ENCODE measurements at regions not wholly inside any gene's neighbourhood (a gene's known extent, or its start where the extent isn't known, plus 50 kb on each side); places are given as distances from the start of the nearest gene placed in this dataset.

DNA sequence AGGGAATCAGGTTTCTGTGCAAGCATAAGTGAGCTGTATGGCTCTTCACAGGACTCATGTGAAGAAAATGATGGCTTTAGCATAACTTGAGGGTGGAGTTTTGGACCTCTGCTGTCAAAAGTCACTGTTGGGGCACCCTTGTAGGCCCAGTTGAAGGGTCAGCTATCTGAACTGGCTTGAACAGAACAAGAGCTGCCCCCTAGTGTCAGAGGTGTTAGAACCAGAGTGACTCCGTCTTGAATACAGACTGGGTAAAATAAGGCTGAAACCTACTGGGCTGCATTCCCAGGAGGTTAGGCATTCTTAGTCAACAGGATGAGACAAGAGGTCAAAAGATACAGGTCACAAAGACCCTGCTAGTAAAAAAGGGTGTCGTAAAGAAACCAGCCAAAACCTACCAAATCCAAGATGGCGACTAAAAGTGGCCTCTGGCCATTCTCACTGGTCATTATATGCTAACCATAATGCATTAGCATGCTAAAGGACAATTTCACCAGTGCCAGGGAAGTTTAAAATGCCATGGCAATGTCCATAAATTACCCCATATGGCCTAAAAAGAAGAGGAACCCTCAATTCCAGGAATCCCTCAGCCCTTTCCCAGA, 484.0 kb upstream of the ERCC4 start:
- intact Hi-C loops (cut with DNase I; ENCODE audit: low total_unique reads), result no loop called here
- Histone ChIP-seq H3K27me3 (no peaks in the 10 kb centered on the region), H3K9me3 (no peaks in the 10 kb centered on the region), H3K27ac (no peak overlapping the region), H3K36me3 (no peaks in the 10 kb centered on the region), H3K4me1 (no peaks in the 10 kb centered on the region), H3K4me3 (no peak overlapping the region)
- TF ChIP-seq POLR2AphosphoS5 (IDR thresholded peaks at IDR 0.05) (no peak), CTCF (IDR thresholded peaks at IDR 0.05) (no peak), POLR2A (IDR thresholded peaks at IDR 0.05) (no peak)
- no peak for DNase-seq (ENCODE audit: low spot score in 2 of 2)

- TF ChIP-seq CTCF (IDR thresholded peaks at IDR 0.05) (no peak), POLR2AphosphoS5 (IDR thresholded peaks at IDR 0.05) (no peak), POLR2A (IDR thresholded peaks at IDR 0.05) (no peak)
- intact Hi-C loops (cut with DNase I; ENCODE audit: low total_unique reads), result no loop called here
- H3K27ac ChIP-seq, result no peak overlapping the region
- H3K9me3 ChIP-seq, result no peaks in the 10 kb centered on the region
- H3K36me3 ChIP-seq, result no peaks in the 10 kb centered on the region
- DNase-seq (ENCODE audit: low spot score in 2 of 2), result no peak
- H3K4me1 ChIP-seq, result no peaks in the 10 kb centered on the region
- no peak overlapping the region for H3K4me3 ChIP-seq
- H3K27me3 ChIP-seq, result no peaks in the 10 kb centered on the region
Measured at GRCh38 chr16:13436641-13437412, 483.1 kb upstream of the ERCC4 start.

GRCh38 chr16:13437413-13437795, 482.6 kb upstream of the ERCC4 start:
- no peak for DNase-seq (ENCODE audit: low spot score in 2 of 2)
- no peaks in the 10 kb centered on the region for H3K9me3 ChIP-seq
- H3K36me3 ChIP-seq, result no peaks in the 10 kb centered on the region
- no peak overlapping the region for H3K4me3 ChIP-seq
- TF ChIP-seq POLR2A (IDR thresholded peaks at IDR 0.05), result no peak
- no peak for TF ChIP-seq POLR2AphosphoS5 (IDR thresholded peaks at IDR 0.05)
- no peak for TF ChIP-seq CTCF (IDR thresholded peaks at IDR 0.05)
- H3K4me1 ChIP-seq, result no peaks in the 10 kb centered on the region
- no peaks in the 10 kb centered on the region for H3K27me3 ChIP-seq
- no peak overlapping the region for H3K27ac ChIP-seq
- intact Hi-C loops (cut with DNase I; ENCODE audit: low total_unique reads), result no loop called here

DNA sequence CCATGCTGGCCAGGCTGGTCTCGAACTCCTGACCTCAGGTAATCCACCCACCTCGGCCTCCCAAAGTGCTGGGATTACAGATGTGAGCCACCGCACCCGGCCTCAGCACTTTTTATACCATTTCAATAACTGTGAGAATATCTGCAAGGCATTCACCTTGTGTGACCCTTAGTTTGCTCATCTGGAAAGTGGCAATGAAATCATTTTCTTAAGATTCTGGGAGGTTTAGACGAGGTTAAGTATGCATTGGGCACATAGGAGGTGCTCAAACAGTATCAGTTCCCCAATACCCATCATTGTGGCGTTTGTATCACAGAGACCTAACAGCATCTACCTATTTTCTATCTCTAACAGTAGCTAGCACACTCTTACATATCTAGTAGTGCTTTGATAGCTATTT, 481.9 kb upstream of the ERCC4 start:
- Histone ChIP-seq H3K36me3 (no peaks in the 10 kb centered on the region), H3K27me3 (no peaks in the 10 kb centered on the region), H3K27ac (no peak overlapping the region), H3K4me1 (no peaks in the 10 kb centered on the region), H3K9me3 (no peaks in the 10 kb centered on the region), H3K4me3 (no peak overlapping the region)
- no peak for DNase-seq (ENCODE audit: low spot score in 2 of 2)
- no peak for TF ChIP-seq POLR2AphosphoS5 (IDR thresholded peaks at IDR 0.05)
- intact Hi-C loops (cut with DNase I; ENCODE audit: low total_unique reads), result no loop called here

DNA sequence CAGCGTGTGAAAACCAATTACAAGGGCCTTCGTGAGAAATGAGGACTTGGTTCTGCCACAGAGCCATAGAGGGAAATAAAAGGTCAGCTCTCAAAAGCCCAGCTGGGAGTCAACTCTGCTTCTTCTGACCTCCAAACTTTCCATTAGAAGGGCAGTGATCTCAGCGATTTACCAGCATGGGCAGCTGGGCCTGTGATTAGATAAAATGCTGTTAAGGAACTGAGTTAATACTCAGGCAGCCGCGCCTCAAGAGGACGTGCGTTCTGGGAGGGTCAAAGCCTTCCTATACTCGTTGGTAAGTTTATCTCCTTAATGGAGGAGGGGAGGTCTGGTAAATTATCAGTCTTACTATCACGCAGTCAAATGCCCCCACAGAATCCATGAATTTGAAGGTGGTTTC, 480.2 kb upstream of the ERCC4 start:
- H3K4me3 ChIP-seq, result no peak overlapping the region
- no peak for TF ChIP-seq CTCF (IDR thresholded peaks at IDR 0.05)

More for the DNA sequence above, 480.2 kb upstream of the ERCC4 start:
- intact Hi-C loops (cut with DNase I; ENCODE audit: low total_unique reads), result no loop called here
- H3K9me3 ChIP-seq, result no peaks in the 10 kb centered on the region
- no peaks in the 10 kb centered on the region for H3K4me1 ChIP-seq
- no peak overlapping the region for H3K27ac ChIP-seq
- no peaks in the 10 kb centered on the region for H3K36me3 ChIP-seq
- no peak for DNase-seq (ENCODE audit: low spot score in 2 of 2)
- no peaks in the 10 kb centered on the region for H3K27me3 ChIP-seq
